ENCODE measurements at regions not wholly inside any gene's neighbourhood (a gene's known extent, or its start where the extent isn't known, plus 50 kb on each side); places are given as distances from the start of the nearest gene placed in this dataset.

GRCh38 chr16:79753286-79753685 is 152.7 kb upstream of the MAF start:
- TF ChIP-seq CTCF (conservative IDR thresholded peaks at IDR 0.05; ENCODE audit: low read depth, low read length) = no peak
- H3K4me3 ChIP-seq (ENCODE audit: low read depth, low read length) = no peak overlapping the region
- DNase-seq (ENCODE audit: low read depth) = no peak

- no peak for TF ChIP-seq CTCF (conservative IDR thresholded peaks at IDR 0.05; ENCODE audit: low read depth, low read length)
- no peak for DNase-seq (ENCODE audit: low read depth)
Observed at GRCh38 chr16:79752396-79752795, 151.9 kb upstream of the MAF start.

GRCh38 chr16:79751471-79752184 is 151.1 kb upstream of the MAF start:
- no peak for TF ChIP-seq CTCF (conservative IDR thresholded peaks at IDR 0.05; ENCODE audit: low read depth, low read length)
- no peak for DNase-seq (ENCODE audit: low read depth)
- H3K4me3 ChIP-seq (ENCODE audit: low read depth, low read length) = no peak overlapping the region

More at GRCh38 chr16:79752396-79752795, 151.9 kb upstream of the MAF start:
- H3K4me3 ChIP-seq (ENCODE audit: low read depth, low read length) = no peak overlapping the region

- no peak for TF ChIP-seq CTCF (conservative IDR thresholded peaks at IDR 0.05; ENCODE audit: low read depth, low read length)
- DNase-seq (ENCODE audit: low read depth) = no peak
- H3K4me3 ChIP-seq (ENCODE audit: low read depth, low read length) = no peak overlapping the region
Observed at GRCh38 chr16:79750311-79750710, 149.8 kb upstream of the MAF start.

- DNase-seq (ENCODE audit: low read depth) = no peak
- TF ChIP-seq CTCF (conservative IDR thresholded peaks at IDR 0.05; ENCODE audit: low read depth, low read length) = no peak
- no peak overlapping the region for H3K4me3 ChIP-seq (ENCODE audit: low read depth, low read length)
Observed at GRCh38 chr16:79748629-79749028, 148.1 kb upstream of the MAF start.

GRCh38 chr16:79747688-79748087 is 147.2 kb upstream of the MAF start:
- no peak for DNase-seq (ENCODE audit: low read depth)
- TF ChIP-seq CTCF (conservative IDR thresholded peaks at IDR 0.05; ENCODE audit: low read depth, low read length) = no peak
- no peak overlapping the region for H3K4me3 ChIP-seq (ENCODE audit: low read depth, low read length)

- H3K4me3 ChIP-seq (ENCODE audit: low read depth, low read length) = no peak overlapping the region
Observed at GRCh38 chr16:79740252-79740651, 139.7 kb upstream of the MAF start.

More at GRCh38 chr16:79740252-79740651, 139.7 kb upstream of the MAF start:
- DNase-seq (ENCODE audit: low read depth) = no peak
- no peak for TF ChIP-seq CTCF (conservative IDR thresholded peaks at IDR 0.05; ENCODE audit: low read depth, low read length)
